ENCODE measurements at regions not wholly inside any gene's neighbourhood (a gene's known extent, or its start where the extent isn't known, plus 50 kb on each side); places are given as distances from the start of the nearest gene placed in this dataset.
"Not testable (repeated sequence)": the region's sequence is repeated elsewhere in the genome, so short reads cannot be mapped to it uniquely, and the experiment has no call there.

- Histone ChIP-seq H3K27me3 (ENCODE audit: control insufficient read depth, insufficient read depth, low read length) (no peaks in the 10 kb centered on the region), H3K4me3 (ENCODE audit: low read depth, low read length) (no peak overlapping the region), H3K36me3 (ENCODE audit: control insufficient read depth, insufficient read depth, low read length) (no peaks in the 10 kb centered on the region)
- no peak for FAIRE-seq
- DNase-seq (ENCODE audit: low read depth): no peak
- TF ChIP-seq CTCF (IDR thresholded peaks at IDR 0.05; ENCODE audit: insufficient read depth, low read length, severe bottlenecking): no peak
These were observed 677.0 kb downstream of the PLOD2 start for GRCh38 chr3:145483992-145484391.

GRCh38 chr3:145489011-145489410, 672.0 kb downstream of the PLOD2 start:
- TF ChIP-seq CTCF (IDR thresholded peaks at IDR 0.05; ENCODE audit: insufficient read depth, low read length, severe bottlenecking): no peak
- no peak overlapping the region for H3K4me3 ChIP-seq (ENCODE audit: low read depth, low read length)
- no peaks in the 10 kb centered on the region for H3K27me3 ChIP-seq (ENCODE audit: control insufficient read depth, insufficient read depth, low read length)
- no peak for FAIRE-seq
- no peak for DNase-seq (ENCODE audit: low read depth)
- H3K36me3 ChIP-seq (ENCODE audit: control insufficient read depth, insufficient read depth, low read length): no peaks in the 10 kb centered on the region

GRCh38 chr3:145490088-145491048, 670.6 kb downstream of the PLOD2 start:
- H3K27me3 ChIP-seq (ENCODE audit: control insufficient read depth, insufficient read depth, low read length): no peaks in the 10 kb centered on the region
- no peaks in the 10 kb centered on the region for H3K36me3 ChIP-seq (ENCODE audit: control insufficient read depth, insufficient read depth, low read length)
- no peak overlapping the region for H3K4me3 ChIP-seq (ENCODE audit: low read depth, low read length)
- DNase-seq (ENCODE audit: low read depth) (no peak), FAIRE-seq (no peak)
- no peak for TF ChIP-seq CTCF (IDR thresholded peaks at IDR 0.05; ENCODE audit: insufficient read depth, low read length, severe bottlenecking)

GRCh38 chr3:145492456-145492855, 668.5 kb downstream of the PLOD2 start:
- no peak for FAIRE-seq
- TF ChIP-seq CTCF (IDR thresholded peaks at IDR 0.05; ENCODE audit: insufficient read depth, low read length, severe bottlenecking): no peak
- Histone ChIP-seq H3K4me3 (ENCODE audit: low read depth, low read length) (no peak overlapping the region), H3K27me3 (ENCODE audit: control insufficient read depth, insufficient read depth, low read length) (no peaks in the 10 kb centered on the region), H3K36me3 (ENCODE audit: control insufficient read depth, insufficient read depth, low read length) (no peaks in the 10 kb centered on the region)
- DNase-seq (ENCODE audit: low read depth): no peak

GRCh38 chr3:145517416-145517815, 643.6 kb downstream of the PLOD2 start:
- not testable (repeated sequence) for FAIRE-seq; H3K4me3 ChIP-seq (ENCODE audit: low read depth, low read length); H3K36me3 ChIP-seq (ENCODE audit: control insufficient read depth, insufficient read depth, low read length); H3K27me3 ChIP-seq (ENCODE audit: control insufficient read depth, insufficient read depth, low read length); DNase-seq (ENCODE audit: low read depth)

- no peak for TF ChIP-seq CTCF (IDR thresholded peaks at IDR 0.05; ENCODE audit: insufficient read depth, low read length, severe bottlenecking)
- Histone ChIP-seq H3K27me3 (ENCODE audit: control insufficient read depth, insufficient read depth, low read length) (no peaks in the 10 kb centered on the region), H3K36me3 (ENCODE audit: control insufficient read depth, insufficient read depth, low read length) (no peaks in the 10 kb centered on the region), H3K4me3 (ENCODE audit: low read depth, low read length) (no peak overlapping the region)
- FAIRE-seq (no peak), DNase-seq (ENCODE audit: low read depth) (no peak)
These were observed 642.3 kb downstream of the PLOD2 start for GRCh38 chr3:145518639-145519038.
